ENCODE measurements at regions not wholly inside any gene's neighbourhood (a gene's known extent, or its start where the extent isn't known, plus 50 kb on each side); places are given as distances from the start of the nearest gene placed in this dataset.

DNA sequence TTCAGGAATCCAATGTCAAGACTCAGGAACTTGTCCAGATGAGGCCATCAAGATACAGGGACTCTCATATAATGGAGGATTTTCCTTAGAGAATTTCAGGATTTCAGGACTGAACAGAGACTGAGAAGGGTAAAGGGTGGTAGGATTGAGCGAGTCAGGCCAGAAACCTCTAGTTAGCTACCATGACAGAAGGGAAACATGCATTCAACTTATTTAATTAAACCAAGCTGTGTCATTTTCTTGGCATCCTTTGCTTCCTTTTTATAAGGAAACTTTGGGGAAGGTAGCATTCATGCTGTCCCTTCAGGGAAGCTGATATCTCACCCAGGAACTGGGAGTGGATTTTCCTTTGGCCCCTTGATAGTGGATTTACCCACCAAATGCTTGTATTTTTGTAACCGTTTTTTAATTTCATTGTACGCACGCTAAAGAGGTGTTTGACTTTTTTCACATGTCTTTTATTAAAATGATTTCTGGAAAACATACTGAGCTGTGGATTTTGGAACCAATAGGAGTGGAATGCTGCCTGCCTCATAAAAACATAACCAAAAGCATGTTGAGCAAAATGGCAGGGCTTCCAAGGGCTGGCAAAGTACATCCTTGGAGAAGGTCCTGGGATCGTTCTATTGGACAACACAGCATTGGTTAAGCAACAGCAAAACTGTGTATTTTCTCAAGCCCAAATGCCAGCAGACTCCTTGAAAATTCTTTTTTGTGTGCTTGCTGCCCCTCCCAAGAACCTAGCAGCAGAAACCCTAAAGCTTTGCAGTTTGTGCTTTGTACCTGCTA lies 104.5 kb downstream of the CXCL12 start:
- no peak overlapping the region for H3K4me3 ChIP-seq (ENCODE audit: low read depth in 1 of 3, low read length in 3 of 3)
- 82% methylated on average over 5 of the region's 5 CpGs for WGBS
- no peak overlapping the region for H3K9ac ChIP-seq (ENCODE audit: low read depth in 1 of 2, low read length in 2 of 2)
- no peak overlapping the region for H3K27ac ChIP-seq (ENCODE audit: low read depth in 1 of 2, low read length in 2 of 2)
- no peaks in the 10 kb centered on the region for H3K4me1 ChIP-seq (ENCODE audit: control insufficient read depth in 4 of 4, insufficient read depth in 4 of 4, low read length in 3 of 4)
- H3K27me3 ChIP-seq (ENCODE audit: control insufficient read depth in 4 of 4, insufficient read depth in 4 of 4, low read length in 3 of 4), result peaks cover 0 to 4% (median 0%) of the 10 kb centered on the region in 4 donors
- no peaks in the 10 kb centered on the region for H3K36me3 ChIP-seq (ENCODE audit: control insufficient read depth in 4 of 4, insufficient read depth in 3 of 4, low read depth in 1 of 4, low read length in 3 of 4)
- DNase-seq (ENCODE audit: low spot score), result no peak
- H3K9me3 ChIP-seq (ENCODE audit: control insufficient read depth in 4 of 4, low read length in 3 of 4), result no peaks in the 10 kb centered on the region
- no peak for TF ChIP-seq SP1 (IDR thresholded peaks at IDR 0.05)
- no peak for TF ChIP-seq NR2F2 (IDR thresholded peaks at IDR 0.05)
- TF ChIP-seq, protein P1, sequence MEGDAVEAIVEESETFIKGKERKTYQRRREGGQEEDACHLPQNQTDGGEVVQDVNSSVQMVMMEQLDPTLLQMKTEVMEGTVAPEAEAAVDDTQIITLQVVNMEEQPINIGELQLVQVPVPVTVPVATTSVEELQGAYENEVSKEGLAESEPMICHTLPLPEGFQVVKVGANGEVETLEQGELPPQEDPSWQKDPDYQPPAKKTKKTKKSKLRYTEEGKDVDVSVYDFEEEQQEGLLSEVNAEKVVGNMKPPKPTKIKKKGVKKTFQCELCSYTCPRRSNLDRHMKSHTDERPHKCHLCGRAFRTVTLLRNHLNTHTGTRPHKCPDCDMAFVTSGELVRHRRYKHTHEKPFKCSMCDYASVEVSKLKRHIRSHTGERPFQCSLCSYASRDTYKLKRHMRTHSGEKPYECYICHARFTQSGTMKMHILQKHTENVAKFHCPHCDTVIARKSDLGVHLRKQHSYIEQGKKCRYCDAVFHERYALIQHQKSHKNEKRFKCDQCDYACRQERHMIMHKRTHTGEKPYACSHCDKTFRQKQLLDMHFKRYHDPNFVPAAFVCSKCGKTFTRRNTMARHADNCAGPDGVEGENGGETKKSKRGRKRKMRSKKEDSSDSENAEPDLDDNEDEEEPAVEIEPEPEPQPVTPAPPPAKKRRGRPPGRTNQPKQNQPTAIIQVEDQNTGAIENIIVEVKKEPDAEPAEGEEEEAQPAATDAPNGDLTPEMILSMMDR (IDR thresholded peaks at IDR 0.05; ENCODE audit: low read depth, low read length, missing input control), result no peak
- no peak for TF ChIP-seq HNF4G (IDR thresholded peaks at IDR 0.05)
- TF ChIP-seq TAF1 (conservative IDR thresholded peaks at IDR 0.05), result no peak
- no peak for TF ChIP-seq RAD21 (IDR thresholded peaks at IDR 0.05)
- TF ChIP-seq FOXA2 (IDR thresholded peaks at IDR 0.05), result no peak
- TF ChIP-seq, protein P2, sequence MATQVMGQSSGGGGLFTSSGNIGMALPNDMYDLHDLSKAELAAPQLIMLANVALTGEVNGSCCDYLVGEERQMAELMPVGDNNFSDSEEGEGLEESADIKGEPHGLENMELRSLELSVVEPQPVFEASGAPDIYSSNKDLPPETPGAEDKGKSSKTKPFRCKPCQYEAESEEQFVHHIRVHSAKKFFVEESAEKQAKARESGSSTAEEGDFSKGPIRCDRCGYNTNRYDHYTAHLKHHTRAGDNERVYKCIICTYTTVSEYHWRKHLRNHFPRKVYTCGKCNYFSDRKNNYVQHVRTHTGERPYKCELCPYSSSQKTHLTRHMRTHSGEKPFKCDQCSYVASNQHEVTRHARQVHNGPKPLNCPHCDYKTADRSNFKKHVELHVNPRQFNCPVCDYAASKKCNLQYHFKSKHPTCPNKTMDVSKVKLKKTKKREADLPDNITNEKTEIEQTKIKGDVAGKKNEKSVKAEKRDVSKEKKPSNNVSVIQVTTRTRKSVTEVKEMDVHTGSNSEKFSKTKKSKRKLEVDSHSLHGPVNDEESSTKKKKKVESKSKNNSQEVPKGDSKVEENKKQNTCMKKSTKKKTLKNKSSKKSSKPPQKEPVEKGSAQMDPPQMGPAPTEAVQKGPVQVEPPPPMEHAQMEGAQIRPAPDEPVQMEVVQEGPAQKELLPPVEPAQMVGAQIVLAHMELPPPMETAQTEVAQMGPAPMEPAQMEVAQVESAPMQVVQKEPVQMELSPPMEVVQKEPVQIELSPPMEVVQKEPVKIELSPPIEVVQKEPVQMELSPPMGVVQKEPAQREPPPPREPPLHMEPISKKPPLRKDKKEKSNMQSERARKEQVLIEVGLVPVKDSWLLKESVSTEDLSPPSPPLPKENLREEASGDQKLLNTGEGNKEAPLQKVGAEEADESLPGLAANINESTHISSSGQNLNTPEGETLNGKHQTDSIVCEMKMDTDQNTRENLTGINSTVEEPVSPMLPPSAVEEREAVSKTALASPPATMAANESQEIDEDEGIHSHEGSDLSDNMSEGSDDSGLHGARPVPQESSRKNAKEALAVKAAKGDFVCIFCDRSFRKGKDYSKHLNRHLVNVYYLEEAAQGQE (IDR thresholded peaks at IDR 0.05), result no peak

DNA sequence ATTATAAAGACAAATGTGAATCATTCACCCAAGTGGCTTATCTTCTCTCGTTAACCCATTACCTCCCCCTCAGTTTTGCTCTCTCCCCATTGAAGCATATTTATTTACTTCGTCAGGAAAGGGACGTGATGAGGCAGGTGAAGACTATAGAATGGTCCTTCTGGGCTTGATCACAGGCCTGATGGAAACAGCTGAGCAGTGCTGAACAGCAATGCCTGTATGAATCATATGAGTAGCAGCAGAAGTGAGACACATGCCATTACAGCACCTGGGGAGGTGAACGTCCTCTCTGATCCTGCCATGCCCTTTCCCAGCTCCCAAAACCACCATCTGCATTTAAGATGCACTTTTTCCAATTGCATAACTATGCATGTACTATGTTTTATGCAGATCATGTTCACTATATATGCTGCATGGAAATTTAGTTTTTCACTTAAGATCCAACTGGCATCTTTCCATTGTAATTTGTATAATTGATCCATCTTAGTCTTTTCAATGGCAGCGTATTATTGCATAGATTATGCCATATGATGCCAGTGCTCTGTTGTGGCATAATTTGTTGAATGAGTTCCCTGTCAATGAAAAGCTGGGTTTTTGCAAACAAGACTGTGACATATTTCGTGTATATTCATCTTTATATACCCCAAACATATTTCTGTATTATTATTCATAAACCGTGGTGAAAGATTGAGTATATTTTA lies 105.3 kb downstream of the CXCL12 start:
- Histone ChIP-seq H3K9ac (ENCODE audit: low read depth in 1 of 2, low read length in 2 of 2) (no peak overlapping the region), H3K4me3 (ENCODE audit: low read depth in 1 of 3, low read length in 3 of 3) (no peak overlapping the region), H3K27ac (ENCODE audit: low read depth in 1 of 2, low read length in 2 of 2) (no peak overlapping the region), H3K4me1 (ENCODE audit: control insufficient read depth in 4 of 4, insufficient read depth in 4 of 4, low read length in 3 of 4) (no peaks in the 10 kb centered on the region), H3K36me3 (ENCODE audit: control insufficient read depth in 4 of 4, insufficient read depth in 3 of 4, low read depth in 1 of 4, low read length in 3 of 4) (no peaks in the 10 kb centered on the region), H3K9me3 (ENCODE audit: control insufficient read depth in 4 of 4, low read length in 3 of 4) (no peaks in the 10 kb centered on the region), H3K27me3 (ENCODE audit: control insufficient read depth in 4 of 4, insufficient read depth in 4 of 4, low read length in 3 of 4) (peaks cover 0 to 4% (median 0%) of the 10 kb centered on the region in 4 donors)
- 90% methylated on average over 7 of the region's 7 CpGs for WGBS
- TF ChIP-seq, protein P1 (IDR thresholded peaks at IDR 0.05; ENCODE audit: low read depth, low read length, missing input control), result no peak
- TF ChIP-seq, protein P3, sequence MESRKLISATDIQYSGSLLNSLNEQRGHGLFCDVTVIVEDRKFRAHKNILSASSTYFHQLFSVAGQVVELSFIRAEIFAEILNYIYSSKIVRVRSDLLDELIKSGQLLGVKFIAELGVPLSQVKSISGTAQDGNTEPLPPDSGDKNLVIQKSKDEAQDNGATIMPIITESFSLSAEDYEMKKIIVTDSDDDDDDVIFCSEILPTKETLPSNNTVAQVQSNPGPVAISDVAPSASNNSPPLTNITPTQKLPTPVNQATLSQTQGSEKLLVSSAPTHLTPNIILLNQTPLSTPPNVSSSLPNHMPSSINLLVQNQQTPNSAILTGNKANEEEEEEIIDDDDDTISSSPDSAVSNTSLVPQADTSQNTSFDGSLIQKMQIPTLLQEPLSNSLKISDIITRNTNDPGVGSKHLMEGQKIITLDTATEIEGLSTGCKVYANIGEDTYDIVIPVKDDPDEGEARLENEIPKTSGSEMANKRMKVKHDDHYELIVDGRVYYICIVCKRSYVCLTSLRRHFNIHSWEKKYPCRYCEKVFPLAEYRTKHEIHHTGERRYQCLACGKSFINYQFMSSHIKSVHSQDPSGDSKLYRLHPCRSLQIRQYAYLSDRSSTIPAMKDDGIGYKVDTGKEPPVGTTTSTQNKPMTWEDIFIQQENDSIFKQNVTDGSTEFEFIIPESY (IDR thresholded peaks at IDR 0.05), result no peak
- TF ChIP-seq HNF4G (IDR thresholded peaks at IDR 0.05) (no peak), RAD21 (IDR thresholded peaks at IDR 0.05) (no peak), GABPA (IDR thresholded peaks at IDR 0.05 in 1 of 2, conservative IDR thresholded peaks at IDR 0.05 in 1 of 2) (no peak), SP1 (IDR thresholded peaks at IDR 0.05) (no peak), NR2F2 (IDR thresholded peaks at IDR 0.05) (no peak), TAF1 (conservative IDR thresholded peaks at IDR 0.05) (no peak), FOXA1 (IDR thresholded peaks at IDR 0.05) (no peak), FOXA2 (IDR thresholded peaks at IDR 0.05) (no peak), JUND (IDR thresholded peaks at IDR 0.05) (no peak), EGR1 (IDR thresholded peaks at IDR 0.05; ENCODE audit: low read depth in 2 of 2) (no peak)
- TF ChIP-seq, protein P4, sequence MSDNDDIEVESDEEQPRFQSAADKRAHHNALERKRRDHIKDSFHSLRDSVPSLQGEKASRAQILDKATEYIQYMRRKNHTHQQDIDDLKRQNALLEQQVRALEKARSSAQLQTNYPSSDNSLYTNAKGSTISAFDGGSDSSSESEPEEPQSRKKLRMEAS (IDR thresholded peaks at IDR 0.05), result no peak
- TF ChIP-seq, protein P5, sequence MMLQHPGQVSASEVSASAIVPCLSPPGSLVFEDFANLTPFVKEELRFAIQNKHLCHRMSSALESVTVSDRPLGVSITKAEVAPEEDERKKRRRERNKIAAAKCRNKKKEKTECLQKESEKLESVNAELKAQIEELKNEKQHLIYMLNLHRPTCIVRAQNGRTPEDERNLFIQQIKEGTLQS (IDR thresholded peaks at IDR 0.05), result no peak
- no peak for DNase-seq (ENCODE audit: low spot score)

Data from liver (tissue), 8 donors.